Breast epithelium (tissue), 4 donors: ENCODE measurements at regions not wholly inside any gene's neighbourhood (a gene's known extent, or its start where the extent isn't known, plus 50 kb on each side); places are given as distances from the start of the nearest gene placed in this dataset.

ENCODE experiments used
- DNase-seq, 2 donors: peaks; one replicate each; pipeline ENCODE4 v3.0.0-alpha.2; 2019; ENCODE audit warnings: low spot score in 2 of 2
- H3K27ac ChIP-seq, 2 donors: fragments of 200-600 bp; sonication (generic) in 1 of 2; one replicate each; pipeline ENCODE4 v1.5.1; 2016 to 2019; ENCODE audit warnings: mild to moderate bottlenecking in 1 of 2
- H3K27me3 ChIP-seq, 2 donors: fragments of 200-600 bp; sonication (generic) in 1 of 2; one replicate each; pipeline versions ENCODE4 v1.5.1 to v1.6.0; 2017 to 2019; ENCODE audit warnings: control low read depth in 1 of 2, mild to moderate bottlenecking in 1 of 2
- H3K36me3 ChIP-seq: fragments of 200-600 bp; one replicate; pipeline ENCODE4 v1.5.1; 2019
- H3K4me1 ChIP-seq, 2 donors: fragments of 200-600 bp; sonication (generic); one replicate each; pipeline ENCODE4 v1.5.1; 2016 to 2019; ENCODE audit warnings: control low read depth in 1 of 2
- H3K4me3 ChIP-seq, 3 donors: fragments of 200-600 bp; sonication (generic); 1 replicate in 2 of 3; 2 replicates in 1 of 3; pipeline ENCODE4 v1.5.1; 2016 to 2019; ENCODE audit warnings: mild to moderate bottlenecking in 3 of 3, moderate library complexity in 2 of 3
- H3K9me3 ChIP-seq, 2 donors: fragments of 200-600 bp; sonication (generic) in 1 of 2; one replicate each; pipeline ENCODE4 v1.5.1; 2016 to 2019; ENCODE audit warnings: control low read depth in 1 of 2
- CTCF ChIP-seq, 3 donors: fragments of 450-650 bp; IDR thresholded peaks; one replicate each; pipeline ENCODE4 v1.5.1; 2016 to 2017; ENCODE audit warnings: antibody characterized with exemption in 3 of 3, mild to moderate bottlenecking in 3 of 3, moderate library complexity in 3 of 3
- POLR2A ChIP-seq: fragments of 450-650 bp; IDR thresholded peaks from one replicate; pipeline ENCODE4 v1.6.1; 2016; ENCODE audit warnings: antibody characterized with exemption, mild to moderate bottlenecking, moderate library complexity
- POLR2AphosphoS5 ChIP-seq, 3 donors: sonication (generic); formaldehyde crosslinking; IDR thresholded peaks; one replicate each; pipeline ENCODE4 v1.6.1; 2017; ENCODE audit warnings: antibody characterized with exemption in 3 of 3
- intact Hi-C: fragments of 100-400 bp; cut with DNase I; formaldehyde crosslinking; loops from one replicate; pipeline ENCODE4 v1.15.1; 2023; ENCODE audit warnings: low total_unique reads

- Histone ChIP-seq H3K4me1 (no peaks in the 10 kb centered on the region), H3K9me3 (no peaks in the 10 kb centered on the region), H3K36me3 (no peaks in the 10 kb centered on the region), H3K27me3 (no peaks in the 10 kb centered on the region), H3K27ac (no peak overlapping the region), H3K4me3 (no peak overlapping the region)
- intact Hi-C loops = no loop called here
- no peak for DNase-seq
- TF ChIP-seq POLR2A = no peak
- TF ChIP-seq POLR2AphosphoS5 (IDR thresholded peaks at IDR 0.05) = no peak
These were observed 214.3 kb upstream of the TCF21 start for GRCh38 chr6:133674661-133675060.

GRCh38 chr6:133680994-133681393, 207.9 kb upstream of the TCF21 start:
- Histone ChIP-seq H3K27me3 (no peaks in the 10 kb centered on the region), H3K9me3 (no peaks in the 10 kb centered on the region), H3K36me3 (no peaks in the 10 kb centered on the region), H3K4me3 (no peak overlapping the region), H3K4me1 (no peaks in the 10 kb centered on the region), H3K27ac (no peak overlapping the region)
- intact Hi-C loops = no loop called here
- no peak for DNase-seq
- TF ChIP-seq POLR2A (no peak), CTCF (IDR thresholded peaks at IDR 0.05) (no peak), POLR2AphosphoS5 (IDR thresholded peaks at IDR 0.05) (no peak)

GRCh38 chr6:133681891-133682290, 207.0 kb upstream of the TCF21 start:
- no peaks in the 10 kb centered on the region for H3K36me3 ChIP-seq
- H3K9me3 ChIP-seq = no peaks in the 10 kb centered on the region
- TF ChIP-seq POLR2A = no peak
- no peak for TF ChIP-seq POLR2AphosphoS5 (IDR thresholded peaks at IDR 0.05)
- no peak for TF ChIP-seq CTCF (IDR thresholded peaks at IDR 0.05)
- no peak overlapping the region for H3K4me3 ChIP-seq
- H3K27ac ChIP-seq = no peak overlapping the region
- intact Hi-C loops = no loop called here
- DNase-seq = no peak
- no peaks in the 10 kb centered on the region for H3K27me3 ChIP-seq
- H3K4me1 ChIP-seq = no peaks in the 10 kb centered on the region

GRCh38 chr6:133682506-133683307, 206.2 kb upstream of the TCF21 start:
- no peak for DNase-seq
- no peaks in the 10 kb centered on the region for H3K36me3 ChIP-seq
- H3K4me1 ChIP-seq = no peaks in the 10 kb centered on the region
- TF ChIP-seq POLR2AphosphoS5 (IDR thresholded peaks at IDR 0.05) = no peak
- TF ChIP-seq POLR2A = no peak
- TF ChIP-seq CTCF (IDR thresholded peaks at IDR 0.05) = no peak
- H3K27ac ChIP-seq = no peak overlapping the region
- H3K4me3 ChIP-seq = no peak overlapping the region
- H3K27me3 ChIP-seq = no peaks in the 10 kb centered on the region
- intact Hi-C loops = no loop called here
- no peaks in the 10 kb centered on the region for H3K9me3 ChIP-seq

GRCh38 chr6:133683308-133683580, 205.7 kb upstream of the TCF21 start:
- H3K27me3 ChIP-seq = no peaks in the 10 kb centered on the region
- no peak for DNase-seq
- H3K4me3 ChIP-seq = no peak overlapping the region
- intact Hi-C loops = no loop called here
- TF ChIP-seq CTCF (IDR thresholded peaks at IDR 0.05) (no peak), POLR2AphosphoS5 (IDR thresholded peaks at IDR 0.05) (no peak), POLR2A (no peak)
- no peaks in the 10 kb centered on the region for H3K36me3 ChIP-seq
- H3K4me1 ChIP-seq = no peaks in the 10 kb centered on the region
- no peaks in the 10 kb centered on the region for H3K9me3 ChIP-seq
- H3K27ac ChIP-seq = no peak overlapping the region

GRCh38 chr6:133683606-133684005, 205.3 kb upstream of the TCF21 start:
- TF ChIP-seq POLR2AphosphoS5 (IDR thresholded peaks at IDR 0.05) = no peak
- no peak for TF ChIP-seq POLR2A
- TF ChIP-seq CTCF (IDR thresholded peaks at IDR 0.05) = no peak
- Histone ChIP-seq H3K4me3 (no peak overlapping the region), H3K4me1 (no peaks in the 10 kb centered on the region)

More at GRCh38 chr6:133683606-133684005, 205.3 kb upstream of the TCF21 start:
- H3K9me3 ChIP-seq = no peaks in the 10 kb centered on the region
- H3K36me3 ChIP-seq = no peaks in the 10 kb centered on the region
- no peaks in the 10 kb centered on the region for H3K27me3 ChIP-seq
- intact Hi-C loops = no loop called here
- DNase-seq = no peak
- H3K27ac ChIP-seq = no peak overlapping the region
